ENCODE measurements at regions not wholly inside any gene's neighbourhood (a gene's known extent, or its start where the extent isn't known, plus 50 kb on each side); places are given as distances from the start of the nearest gene placed in this dataset.
A peak's percentile ranks its signal among the peaks of the same experiment; 100 is the strongest.
"Not testable (repeated sequence)": the region's sequence is repeated elsewhere in the genome, so short reads cannot be mapped to it uniquely, and the experiment has no call there.

DNA sequence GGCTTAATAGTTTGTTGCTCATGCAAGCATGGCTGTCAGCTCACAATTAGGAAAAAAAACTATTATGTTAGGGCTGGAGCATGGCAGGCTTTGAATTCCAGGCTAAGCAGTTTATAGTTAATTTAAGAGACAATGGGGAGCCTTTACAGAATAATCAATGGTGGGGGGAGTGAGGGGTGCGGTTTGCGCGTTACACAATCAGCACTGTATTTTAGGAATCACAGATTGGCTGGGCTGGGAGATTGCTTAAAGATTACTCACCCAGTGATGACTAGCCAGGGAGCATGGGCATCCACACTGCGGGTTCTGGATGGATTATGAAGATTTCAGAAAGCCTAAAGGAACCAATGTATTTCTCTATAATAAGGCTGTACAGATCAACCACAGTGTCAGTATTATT is 186.6 kb downstream of the SOX3 start:
- no peak for DNase-seq

DNA sequence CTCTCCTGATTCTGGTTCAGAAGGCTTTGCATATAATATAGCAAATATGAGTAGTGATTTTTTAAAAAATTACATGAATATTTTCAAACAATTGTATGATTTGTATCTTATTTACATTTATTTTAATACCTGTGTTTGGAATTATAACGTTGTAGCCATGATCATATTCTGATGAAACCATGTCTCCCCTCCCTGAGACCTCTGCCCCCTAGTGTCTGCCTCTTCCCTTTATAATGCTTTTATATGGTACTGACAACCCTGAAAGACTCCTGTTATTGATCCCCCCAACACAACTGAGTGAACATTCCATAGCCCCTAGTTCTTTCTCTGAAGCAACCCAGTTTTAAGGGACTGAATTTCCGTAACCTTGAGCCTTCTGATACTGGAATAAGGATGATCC is 187.4 kb downstream of the SOX3 start:
- DNase-seq = no peak

DNA sequence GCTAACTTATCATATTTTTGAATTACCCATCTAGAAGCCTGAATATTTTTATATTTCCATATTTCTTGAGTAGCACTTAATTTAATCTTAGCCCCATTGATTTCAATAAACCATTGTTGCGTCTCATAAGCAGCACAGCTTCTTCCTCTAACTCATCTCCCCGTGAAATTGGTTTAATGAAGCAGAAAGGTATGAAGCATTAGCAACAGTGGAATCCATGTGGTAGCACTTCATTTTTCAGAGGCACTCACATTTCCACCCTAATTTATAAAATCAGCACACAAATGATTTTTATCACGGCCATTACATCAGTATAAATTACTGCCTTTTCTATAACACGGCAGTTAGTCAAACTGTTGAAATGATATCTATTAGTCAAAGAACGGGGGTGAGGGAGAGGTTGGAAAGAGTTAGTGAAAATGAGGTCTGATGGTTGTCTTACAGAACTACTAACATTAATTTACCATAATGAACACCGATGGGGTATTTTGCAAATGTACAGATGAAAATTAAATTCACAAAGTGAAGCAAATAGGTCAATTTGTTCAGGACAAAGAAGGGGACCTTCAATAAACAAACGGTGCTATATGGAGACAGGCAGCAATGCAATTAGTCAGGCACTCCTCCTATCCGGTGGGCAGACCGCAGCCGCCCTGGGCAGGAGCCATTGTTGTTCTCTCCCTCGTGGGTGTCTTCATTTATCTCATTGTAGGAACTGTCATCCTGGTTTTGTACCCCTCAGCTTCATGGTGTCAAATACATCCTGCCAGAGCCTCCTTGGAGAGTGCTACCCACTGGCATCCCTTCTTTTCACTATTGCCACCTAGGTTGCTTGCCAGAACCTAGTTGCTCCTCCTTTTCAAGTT is 205.7 kb downstream of the SOX3 start:
- DNase-seq = no peak

DNA sequence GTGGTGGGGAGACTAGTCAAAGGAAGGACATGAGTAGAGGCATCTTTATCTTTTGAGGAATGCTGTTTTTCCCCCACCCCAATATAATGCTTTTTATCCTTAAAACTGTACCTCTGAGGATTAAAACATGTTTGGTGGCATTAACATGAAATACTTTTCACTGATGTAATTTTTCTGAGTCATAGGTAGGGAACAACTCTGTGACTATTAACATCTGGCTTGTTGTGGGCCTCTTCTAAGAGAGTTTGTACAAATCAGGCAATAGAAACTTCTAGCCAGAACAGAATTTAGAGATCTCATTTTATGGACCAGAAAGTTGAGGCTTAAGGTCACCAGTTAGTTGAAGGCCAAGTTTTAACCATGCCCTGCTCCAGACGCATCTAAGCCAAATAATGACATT is 207.6 kb downstream of the SOX3 start:
- no peak for DNase-seq

DNA sequence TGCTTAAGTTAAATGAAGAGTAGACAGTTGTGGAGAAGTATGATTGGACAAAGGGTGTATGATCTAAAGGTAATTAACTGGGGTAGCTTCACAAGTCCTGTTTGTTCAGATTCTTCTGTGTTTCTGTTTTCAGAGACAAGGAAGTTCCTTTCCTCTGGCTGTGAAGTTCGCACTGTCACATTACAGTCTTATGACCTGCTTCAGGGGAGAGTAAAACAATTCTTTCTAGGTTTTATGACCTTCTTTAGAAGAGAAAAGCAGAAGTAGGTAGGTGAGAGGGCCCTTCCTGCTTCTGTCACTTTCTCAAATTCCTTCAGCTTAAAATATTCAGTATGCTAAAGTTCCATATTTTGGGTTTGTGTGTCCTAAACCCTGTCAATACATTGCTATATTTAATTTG is 211.9 kb downstream of the SOX3 start:
- no peak for DNase-seq

DNA sequence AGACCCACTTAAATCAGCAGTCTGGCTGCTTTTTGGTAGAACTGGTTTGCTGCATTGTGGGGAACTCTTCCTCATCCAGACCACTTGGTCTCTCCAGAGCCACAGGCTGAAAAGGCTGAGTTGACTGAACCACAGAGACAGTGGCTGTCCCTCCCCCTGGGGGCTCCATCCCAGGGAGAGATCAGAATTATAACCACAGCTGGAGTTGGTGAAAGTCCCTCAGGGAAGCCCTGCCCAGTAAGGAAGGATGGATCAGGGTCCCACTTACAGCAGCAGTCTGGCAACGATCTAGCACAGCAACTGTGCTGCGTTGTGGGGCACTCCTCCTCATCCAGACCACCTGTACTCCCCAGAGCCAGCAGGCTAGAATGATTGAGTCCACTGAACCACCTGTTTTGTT is 212.7 kb downstream of the SOX3 start:
- DNase-seq = no peak

DNA sequence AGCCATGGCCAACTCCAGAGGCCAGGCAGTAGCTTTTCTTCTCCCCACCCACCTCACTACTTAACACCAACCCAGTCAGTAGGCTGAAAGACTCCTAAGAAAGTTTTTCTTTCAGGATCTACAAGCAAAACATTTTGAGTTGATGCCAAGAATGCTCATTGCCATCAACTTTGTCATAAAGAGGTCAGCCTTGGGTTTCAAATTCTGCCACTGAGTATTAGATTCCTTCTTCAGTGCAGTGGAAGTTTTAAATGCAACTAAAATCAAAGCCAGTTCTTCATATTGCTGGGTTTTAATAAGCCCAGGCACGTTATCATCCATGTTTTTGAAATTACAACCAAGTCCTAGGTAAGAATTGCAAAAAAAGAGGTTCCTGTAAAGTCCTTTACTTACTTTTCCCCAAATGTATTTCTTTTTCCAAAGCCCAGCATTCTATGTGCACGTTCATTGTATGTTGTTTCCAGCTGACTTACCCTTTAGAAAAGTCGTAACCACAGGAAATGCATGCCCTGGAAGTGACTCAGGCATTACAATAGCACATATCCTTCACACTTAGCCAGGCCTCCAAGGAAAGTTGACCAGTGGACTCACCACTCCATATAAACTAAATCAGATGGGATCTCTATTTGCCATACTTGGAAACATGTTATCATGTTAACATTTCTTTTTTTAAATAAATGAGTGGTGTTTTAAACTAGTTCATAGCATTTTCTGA is 229.9 kb downstream of the SOX3 start:
- DNase-seq = no peak

DNA sequence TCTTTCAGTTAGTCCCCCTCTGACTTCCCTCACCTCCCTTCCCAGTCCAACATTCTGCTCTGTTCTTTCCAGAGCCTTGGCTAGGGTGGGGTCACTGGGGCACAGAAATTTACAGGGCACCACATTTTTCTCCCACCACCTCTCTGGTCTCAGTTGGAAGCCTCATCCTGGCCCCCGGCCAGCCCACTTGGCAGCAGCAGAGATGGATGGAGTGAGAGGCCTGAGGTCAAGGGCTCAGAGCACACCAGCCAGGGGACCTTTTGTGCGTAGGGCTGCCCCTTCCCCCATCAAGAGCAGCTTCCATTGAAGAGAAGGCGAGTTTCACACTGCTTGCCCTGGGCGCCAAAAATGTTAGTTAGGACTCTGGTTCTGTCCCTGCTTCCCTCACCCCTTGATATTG is 230.9 kb downstream of the SOX3 start:
- no peak for DNase-seq

DNA sequence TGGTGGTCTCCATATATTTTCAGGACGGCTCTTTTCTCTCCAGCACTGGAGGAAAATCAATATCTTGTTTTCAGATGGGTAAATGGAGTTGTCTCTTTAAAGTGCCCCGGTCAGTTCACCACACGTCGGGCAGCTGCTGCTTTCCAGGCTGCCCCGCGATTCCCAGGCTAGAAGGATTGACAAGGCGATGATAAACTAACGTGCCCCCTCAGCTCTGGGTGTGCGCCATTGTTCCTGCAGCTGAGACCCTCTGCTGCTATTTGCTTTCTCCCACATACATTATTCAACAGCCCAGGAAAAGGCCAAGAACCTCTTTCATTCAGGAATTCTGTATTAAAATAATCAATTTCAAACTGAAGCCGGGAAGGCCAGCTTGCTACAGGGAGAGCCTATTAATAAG is 254.5 kb downstream of the SOX3 start:
- no peak for DNase-seq

DNA sequence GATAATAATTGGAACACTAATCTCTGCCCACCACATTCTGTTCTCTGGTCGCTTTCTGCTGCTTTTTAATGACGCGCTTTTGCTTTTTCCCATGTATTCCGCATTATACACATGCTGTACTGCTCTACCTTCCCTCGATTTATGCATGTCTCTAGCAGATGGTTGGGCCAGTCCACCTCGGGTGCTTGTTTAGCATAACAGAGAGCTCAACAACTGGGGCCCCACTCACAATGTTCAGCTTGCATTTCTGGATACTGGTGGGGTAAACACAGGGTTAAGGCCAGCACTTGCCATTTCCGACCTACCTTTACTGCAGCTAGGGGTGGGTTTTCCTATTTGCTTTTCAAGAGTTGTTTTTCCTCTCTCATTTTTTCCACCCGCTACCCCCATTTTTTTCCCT is 255.8 kb downstream of the SOX3 start:
- no peak for DNase-seq

DNA sequence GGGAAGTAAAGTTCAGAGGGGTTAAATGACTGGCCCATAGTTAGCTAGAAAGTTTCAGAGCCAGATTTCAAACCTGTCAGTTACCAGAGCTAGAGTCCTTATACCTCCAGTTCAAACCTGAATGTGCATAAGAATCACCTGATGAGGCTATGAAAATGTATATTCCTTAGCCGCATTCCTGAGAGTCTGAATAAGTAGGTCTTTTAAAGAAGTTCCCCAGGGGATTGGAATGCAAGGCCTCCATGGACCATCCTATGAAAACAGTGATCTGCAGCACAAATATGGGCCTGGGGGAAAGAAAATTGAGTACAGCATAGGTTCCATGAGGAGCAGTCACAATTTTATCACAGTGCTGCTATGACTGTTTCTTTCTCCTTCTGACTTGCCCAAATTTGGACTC is 263.9 kb upstream of the CXorf66 start:
- no peak for DNase-seq

DNA sequence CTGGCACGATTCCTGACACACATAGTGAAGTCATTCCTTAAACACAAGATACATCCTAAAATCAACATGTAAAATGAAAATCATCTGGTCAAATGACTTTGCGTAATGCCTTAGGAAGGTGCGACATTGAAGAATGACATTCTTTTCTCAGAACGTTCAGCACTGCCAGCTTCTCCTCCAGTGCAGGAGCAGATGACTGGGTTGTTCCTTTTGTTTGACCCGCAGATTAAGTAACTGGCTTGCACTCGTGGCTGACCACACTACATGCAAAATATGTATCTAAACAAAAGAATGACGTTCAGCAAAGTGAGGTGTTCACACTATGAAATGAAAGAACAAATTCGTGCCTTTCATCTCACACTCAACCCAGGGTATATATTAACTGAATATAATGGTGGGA is 260.7 kb upstream of the CXorf66 start:
- DNase-seq = not testable (repeated sequence)

DNA sequence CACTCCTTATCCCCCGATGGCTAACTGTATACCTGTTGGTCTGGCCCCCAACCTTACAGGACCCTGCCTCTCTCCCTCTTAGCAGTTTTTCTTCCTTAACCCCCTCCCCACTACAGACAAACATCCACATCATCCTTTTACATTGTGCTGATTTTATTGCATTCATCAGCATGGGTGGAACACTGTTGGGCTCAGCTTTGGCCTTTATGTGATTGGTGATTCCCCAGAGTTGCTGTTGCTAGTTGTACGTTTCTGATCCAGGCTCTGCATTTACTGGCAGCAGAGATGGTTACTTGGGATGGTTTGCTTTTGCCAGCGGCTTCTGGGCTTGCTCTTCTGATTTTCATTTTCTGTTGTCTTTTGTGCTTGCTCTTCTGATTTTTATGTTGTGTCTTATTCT is 250.6 kb upstream of the CXorf66 start:
- DNase-seq = not testable (repeated sequence)

DNA sequence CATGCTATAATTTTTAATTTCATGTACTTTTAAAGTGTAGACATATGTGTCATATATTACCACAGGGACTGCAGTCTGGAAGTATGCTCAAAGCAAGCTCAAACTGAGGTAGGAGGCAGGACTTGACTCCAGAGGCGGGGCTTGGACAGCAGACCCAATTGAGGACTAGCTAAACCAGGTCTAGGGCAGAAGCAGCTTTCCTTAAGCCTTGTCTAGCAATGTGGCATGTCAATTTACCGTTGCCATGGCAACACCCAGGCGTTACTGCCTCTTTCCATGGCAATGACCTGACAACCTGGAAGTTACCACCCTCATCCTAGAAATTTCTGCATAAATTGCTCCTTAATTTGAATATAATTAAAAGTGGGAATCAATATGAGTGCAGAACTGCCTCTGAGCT is 249.2 kb upstream of the CXorf66 start:
- not testable (repeated sequence) for DNase-seq

DNA sequence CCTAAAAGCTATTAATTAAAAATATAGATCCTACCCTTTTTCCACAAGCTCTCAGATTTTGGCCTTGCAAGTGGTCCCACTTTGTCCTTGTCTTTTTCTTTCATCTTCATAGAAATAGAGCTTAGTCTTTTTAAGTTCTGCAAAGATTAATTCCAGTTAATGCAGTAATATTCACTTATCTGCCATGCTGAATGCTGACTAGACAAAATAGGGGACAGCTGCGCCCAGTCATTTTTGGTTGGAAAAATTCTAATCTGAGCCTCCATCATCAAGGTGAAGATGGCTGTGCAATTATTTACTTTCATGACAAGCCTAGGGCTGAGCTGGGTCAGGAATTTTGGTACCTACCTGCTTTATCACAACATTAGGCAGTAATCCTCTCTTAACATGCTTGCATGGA is 241.3 kb upstream of the CXorf66 start:
- no peak for DNase-seq

DNA sequence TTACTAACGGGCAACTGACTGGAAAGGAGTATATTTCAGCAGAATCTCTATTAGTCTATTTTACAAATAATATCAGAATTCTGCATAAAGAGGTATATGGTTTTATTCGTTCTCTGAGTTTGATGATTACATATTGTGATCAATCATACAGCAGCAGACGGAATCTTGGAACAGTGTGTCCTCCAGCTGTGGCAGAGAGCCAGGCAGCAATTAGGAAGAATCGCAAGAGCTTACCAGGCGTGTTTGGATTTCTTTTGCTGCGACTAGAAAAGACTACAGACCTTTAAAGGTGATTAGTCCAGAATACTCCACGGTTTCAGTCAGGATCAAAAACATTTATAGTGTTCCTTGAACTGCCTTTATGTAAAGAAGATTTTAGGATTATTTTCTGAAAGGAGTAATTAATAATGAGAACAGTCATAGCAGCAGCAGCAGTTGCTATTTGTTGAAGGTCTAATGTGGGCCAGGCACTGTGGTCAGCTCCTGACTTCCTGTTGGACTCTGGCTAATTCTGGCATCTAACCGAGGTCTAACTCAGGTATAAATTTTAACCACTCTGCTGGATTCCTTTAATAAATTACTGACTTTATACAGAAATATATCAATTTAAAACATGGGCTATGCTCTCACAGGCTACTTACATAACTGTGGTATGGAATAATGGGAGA is 225.3 kb upstream of the CXorf66 start:
- peak; percentile 31 for DNase-seq

DNA sequence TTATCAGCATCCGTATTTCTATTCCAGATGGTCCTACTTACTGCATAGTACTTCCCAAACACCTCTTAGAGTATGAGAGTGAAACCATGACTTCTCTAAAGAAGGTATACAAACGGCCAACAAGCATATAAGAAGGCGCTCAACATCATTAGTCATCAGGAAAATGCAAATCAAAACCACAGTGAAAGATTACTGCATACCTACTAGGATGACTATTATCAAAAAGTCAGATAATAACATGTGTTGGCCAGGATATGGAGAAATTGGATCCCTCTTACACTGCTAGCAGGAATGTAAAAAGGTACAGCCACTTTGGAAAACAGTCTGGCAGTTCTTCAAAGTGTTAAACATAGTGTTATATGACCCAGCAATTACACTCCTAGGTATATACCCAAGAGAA is 215.3 kb upstream of the CXorf66 start:
- DNase-seq = no peak

DNA sequence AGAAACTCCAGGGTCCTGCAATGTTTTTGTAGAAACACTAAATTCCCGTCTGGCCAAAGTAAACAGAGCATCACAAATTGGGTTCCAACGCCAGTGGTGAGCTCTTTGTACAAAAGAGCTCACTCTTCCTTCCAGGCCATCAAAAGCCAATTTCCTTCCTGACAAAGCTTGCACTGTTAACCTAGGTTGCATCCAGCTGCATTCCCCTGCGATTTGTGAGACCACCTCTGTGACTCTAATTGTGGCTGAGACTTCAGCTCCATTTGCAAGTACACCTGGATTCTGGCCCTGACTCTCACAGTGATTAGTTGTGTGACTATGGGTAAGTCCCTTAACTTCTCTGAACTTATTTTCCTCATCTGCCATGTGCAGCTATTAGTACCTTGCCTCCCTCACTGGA is 212.5 kb upstream of the CXorf66 start:
- DNase-seq = no peak

DNA sequence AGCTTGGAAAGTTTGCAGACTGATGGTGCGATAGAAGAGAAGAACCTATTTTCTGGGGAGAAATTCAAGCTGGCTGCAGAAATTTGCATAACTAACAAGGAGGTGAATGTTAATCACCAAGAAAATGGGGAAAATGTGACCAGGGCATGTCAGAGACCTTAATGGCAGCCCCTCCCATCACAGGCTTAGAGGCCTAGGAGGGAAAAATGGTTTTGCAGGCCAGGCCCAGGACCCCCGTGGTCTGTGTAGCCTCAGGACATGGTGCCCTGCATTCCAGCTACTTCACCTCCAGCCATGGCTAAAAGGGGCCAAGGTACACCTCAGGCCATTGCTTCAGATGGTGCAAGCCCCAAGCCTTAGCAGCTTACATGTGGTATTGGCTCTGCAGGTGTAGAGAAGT is 207.1 kb upstream of the CXorf66 start:
- no peak for DNase-seq

DNA sequence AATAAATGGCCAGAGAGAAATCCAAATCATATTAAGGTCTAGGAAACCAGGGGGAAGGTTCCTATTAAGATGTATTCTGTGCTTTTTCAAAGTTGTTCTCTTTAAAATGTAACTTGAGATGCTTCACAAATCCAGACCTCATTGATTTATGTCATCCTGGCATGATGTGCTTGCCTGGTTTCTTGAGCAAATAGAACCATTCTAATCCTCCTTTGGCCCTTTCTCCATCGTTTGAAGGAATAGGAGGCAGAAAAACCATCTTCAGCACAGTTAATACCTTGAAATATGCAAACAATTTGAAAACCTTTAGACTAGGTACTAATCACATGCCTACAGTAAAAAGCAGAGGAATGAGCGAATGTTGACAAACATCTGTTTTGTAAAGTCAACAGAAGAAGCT is 202.2 kb upstream of the CXorf66 start:
- no peak for DNase-seq

DNA sequence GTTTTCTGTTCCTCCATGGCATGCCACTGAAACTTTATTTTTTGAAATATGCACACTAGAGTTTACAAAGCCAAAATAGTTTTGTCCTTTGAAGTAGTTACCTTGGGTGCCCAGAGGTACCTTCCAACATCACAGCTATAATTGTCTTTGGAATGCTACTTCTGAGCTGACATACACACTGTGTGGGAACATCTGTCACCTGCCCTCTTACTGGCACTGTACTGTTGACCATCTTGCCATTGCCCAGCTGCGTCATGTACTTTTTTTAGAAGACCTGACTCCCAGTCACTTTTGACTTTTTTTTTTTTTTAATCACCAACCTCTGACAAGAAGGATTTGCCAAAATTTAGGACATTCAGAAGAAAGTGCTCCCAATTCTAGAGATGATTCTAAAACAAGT is 200.5 kb upstream of the CXorf66 start:
- DNase-seq = no peak

DNA sequence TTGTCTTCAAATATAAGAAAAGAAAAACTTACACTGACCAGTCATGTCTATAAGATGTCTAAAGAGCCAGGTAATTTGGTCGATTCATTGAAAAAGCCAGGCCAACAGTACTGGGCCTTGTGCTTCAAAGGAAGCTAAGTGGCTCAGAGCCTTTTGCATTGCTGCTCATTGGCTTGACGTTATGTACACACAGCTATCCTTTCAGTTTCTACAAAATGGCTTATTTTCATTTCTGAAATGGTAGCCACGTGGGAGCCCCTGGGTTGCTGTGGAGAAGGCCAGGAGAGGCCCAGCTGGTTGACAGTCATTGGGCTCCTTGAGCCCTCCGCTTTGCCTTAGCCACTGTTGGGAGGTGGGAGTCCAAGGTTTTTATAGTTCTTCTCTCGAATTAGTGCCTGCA is 199.1 kb upstream of the CXorf66 start:
- no peak for DNase-seq

DNA sequence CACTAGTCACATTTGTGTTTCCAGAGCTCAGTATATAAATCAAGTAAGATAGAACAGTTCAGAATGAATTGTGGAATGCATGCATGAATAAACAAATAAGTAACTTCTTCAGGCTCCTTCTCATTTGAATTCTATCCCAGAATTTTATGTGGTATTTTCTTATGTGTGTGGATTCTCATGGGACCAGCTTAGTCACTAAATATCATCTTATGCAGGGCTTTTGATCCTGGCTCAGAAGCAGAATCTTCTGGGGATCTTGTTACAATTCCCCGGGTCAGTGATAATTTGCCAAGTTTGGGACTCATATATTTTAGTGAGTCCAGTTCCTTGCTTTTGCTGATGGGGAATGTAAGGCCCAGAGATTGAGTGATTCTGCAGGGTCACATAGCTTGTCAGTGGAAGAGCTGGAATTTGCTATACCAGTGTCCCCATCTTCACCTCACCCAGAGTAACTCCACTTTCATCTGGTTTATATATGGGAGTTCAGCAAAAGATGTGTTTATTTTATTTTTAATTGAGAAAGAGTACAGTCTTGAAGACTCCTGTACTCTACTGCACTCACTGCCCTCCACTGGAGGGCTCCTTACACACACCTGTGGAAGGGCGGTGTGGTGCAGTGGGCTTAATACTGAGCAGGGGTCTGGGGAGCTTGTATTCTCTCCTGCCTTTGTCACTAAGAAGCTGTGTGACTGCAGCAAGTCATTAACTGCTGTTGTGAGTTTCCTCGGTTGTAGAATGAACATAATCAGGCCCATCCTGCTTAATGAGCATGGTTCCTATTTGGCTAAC is 198.2 kb upstream of the CXorf66 start:
- DNase-seq = no peak

All from NCI-H1105 (cell line).